22Rv1 (cell line): ENCODE measurements at regions not wholly inside any gene's neighbourhood (a gene's known extent, or its start where the extent isn't known, plus 50 kb on each side); places are given as distances from the start of the nearest gene placed in this dataset.

Source experiments
- H3K27ac ChIP-seq: fragments of 450-650 bp; 2 replicates; pipeline ENCODE4 v1.5.1; 2017
- ZFX ChIP-seq: fragments of 450-650 bp; IDR thresholded peaks from 2 replicates; pipeline ENCODE4 v1.6.1; 2017; ENCODE audit warnings: antibody characterized with exemption, borderline replicate concordance
- TF ChIP-seq, protein P1 (sequence below): fragments of 450-650 bp; IDR thresholded peaks from 2 replicates; pipeline ENCODE4 v1.5.1; 2017; ENCODE audit warnings: mild to moderate bottlenecking

- TF ChIP-seq, protein P1, sequence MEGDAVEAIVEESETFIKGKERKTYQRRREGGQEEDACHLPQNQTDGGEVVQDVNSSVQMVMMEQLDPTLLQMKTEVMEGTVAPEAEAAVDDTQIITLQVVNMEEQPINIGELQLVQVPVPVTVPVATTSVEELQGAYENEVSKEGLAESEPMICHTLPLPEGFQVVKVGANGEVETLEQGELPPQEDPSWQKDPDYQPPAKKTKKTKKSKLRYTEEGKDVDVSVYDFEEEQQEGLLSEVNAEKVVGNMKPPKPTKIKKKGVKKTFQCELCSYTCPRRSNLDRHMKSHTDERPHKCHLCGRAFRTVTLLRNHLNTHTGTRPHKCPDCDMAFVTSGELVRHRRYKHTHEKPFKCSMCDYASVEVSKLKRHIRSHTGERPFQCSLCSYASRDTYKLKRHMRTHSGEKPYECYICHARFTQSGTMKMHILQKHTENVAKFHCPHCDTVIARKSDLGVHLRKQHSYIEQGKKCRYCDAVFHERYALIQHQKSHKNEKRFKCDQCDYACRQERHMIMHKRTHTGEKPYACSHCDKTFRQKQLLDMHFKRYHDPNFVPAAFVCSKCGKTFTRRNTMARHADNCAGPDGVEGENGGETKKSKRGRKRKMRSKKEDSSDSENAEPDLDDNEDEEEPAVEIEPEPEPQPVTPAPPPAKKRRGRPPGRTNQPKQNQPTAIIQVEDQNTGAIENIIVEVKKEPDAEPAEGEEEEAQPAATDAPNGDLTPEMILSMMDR, result no peak
- TF ChIP-seq ZFX, result no peak
- no peak overlapping the region for H3K27ac ChIP-seq
Observed at GRCh38 chr16:22665048-22665797, 148.7 kb upstream of the HS3ST2 start.

DNA sequence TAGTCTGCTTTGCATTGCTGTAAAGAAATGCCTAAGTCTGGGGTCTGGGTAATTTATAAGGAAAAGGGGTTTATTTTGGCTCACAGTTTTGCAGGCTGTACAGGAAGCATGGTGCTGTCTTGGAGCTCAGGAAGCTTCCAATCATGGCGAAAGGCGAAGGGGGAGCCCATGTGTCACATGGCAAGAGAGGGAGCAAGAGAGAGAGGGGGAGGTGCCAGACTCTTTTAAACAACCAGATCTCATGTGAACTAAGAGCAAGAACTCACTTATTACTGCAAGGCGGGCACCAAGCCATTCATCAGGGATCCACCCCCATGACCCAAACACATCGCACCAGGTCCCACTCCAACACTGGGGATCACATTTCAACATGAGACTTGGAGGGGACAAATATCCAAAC is 148.2 kb upstream of the HS3ST2 start:
- no peak for TF ChIP-seq ZFX
- TF ChIP-seq, protein P1, result no peak

DNA sequence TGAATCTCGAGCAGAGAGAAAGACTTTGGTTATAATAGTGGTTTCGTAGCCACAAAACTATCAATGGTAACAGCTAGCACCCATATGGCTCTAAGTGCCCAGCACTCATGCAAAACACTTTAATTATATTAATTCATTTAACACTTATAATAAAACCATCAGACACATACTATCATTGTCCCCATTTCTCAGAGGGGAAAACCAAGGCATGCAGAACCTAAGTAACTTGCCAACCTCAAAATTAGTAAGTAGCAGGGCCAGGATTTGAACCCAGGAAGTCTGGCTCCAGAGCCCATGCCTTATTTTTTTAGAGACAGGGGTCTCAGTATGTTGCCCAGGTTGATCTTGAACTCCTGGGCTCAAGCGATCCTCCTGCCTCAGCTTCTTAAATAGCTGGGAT is 145.6 kb upstream of the HS3ST2 start:
- TF ChIP-seq, protein P1, result no peak
- TF ChIP-seq ZFX, result no peak
- H3K27ac ChIP-seq, result no peak overlapping the region

More for the DNA sequence above, 148.2 kb upstream of the HS3ST2 start:
- H3K27ac ChIP-seq, result no peak overlapping the region

DNA sequence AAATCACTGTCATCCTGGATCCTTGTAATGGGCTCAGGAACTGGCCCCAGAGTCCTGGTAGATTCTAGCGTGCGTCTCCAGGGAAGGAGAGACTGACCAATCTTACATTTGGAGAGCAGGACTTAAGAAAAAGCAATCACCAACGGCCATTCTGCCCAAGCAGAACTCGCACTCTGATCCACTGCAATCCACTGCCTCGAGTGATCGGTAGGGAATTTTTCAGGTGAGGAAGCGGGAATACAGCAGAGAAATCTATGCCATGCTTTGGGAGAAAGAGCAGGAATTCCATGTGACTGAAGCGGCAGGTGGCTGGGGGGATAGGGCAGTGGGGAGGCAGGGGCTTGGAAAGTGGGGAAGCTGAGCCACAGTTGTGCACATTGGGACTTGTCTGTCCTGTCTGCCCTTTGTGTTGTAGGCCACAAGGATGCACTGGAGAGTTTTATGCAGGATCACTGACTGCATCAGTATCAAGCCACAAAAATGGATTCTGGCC is 143.9 kb upstream of the HS3ST2 start:
- TF ChIP-seq, protein P1, result no peak

DNA sequence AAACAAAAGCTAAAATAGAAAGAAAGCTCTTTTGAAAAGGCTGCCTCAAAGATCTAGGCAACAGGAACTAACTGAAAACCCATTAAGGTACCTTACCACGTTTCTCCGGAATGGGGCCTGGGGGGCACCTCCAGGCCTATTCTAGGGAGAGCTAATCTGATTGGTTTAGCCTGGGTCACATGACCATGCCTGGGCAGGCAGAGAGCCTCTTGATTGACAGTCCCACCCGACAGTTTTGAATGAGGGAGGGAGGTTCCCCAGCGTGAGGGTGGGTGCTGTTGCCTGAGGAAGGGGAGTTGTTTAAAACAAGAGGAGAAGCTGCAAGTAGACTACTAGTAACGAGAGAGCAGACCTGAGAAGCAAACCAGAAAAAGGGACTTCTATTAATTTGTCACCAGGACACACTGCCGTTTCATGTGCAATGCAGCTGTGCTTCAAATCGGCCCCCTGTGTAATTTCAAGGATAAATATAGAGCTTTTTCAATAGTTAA is 143.4 kb upstream of the HS3ST2 start:
- no peak overlapping the region for H3K27ac ChIP-seq
- no peak for TF ChIP-seq ZFX

More for the DNA sequence above, 143.9 kb upstream of the HS3ST2 start:
- H3K27ac ChIP-seq, result no peak overlapping the region

DNA sequence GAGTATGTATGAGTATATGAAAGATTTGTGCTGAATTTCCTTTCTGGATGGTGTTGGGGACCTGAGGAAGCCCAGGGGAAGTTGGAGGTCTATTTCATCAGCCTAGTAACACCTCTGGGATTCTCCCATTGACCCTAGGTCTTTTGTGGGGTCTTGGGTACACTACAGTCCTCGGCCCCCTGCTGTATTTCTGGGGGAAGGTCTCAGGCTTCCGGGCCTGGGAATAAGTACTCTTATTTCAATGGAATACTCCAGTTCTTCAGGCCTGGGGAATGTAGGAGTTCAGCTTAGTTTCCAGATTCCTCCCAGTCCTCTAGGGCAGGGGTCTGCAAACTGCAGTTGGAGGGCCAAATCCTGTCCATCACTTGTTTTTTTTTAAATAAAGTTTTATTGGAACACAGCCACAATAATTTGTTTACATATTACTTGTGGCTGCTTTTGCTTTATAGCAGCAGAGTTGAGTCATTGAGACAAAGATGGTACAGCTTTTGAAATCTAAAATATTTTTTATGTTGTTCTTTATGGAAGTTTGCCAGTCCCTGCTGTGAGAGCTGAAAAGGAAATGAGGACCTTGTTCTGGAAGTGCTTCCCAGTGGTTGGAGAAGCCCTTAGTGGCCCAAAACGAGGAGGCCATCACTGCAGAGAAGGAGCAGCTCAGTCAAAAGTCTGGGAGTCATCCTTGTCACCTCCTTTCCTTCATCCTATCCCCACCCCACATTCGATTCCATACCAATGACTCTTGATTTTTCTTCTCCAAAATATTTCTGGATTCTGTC is 142.5 kb upstream of the HS3ST2 start:
- TF ChIP-seq ZFX, result no peak
- no peak overlapping the region for H3K27ac ChIP-seq

DNA sequence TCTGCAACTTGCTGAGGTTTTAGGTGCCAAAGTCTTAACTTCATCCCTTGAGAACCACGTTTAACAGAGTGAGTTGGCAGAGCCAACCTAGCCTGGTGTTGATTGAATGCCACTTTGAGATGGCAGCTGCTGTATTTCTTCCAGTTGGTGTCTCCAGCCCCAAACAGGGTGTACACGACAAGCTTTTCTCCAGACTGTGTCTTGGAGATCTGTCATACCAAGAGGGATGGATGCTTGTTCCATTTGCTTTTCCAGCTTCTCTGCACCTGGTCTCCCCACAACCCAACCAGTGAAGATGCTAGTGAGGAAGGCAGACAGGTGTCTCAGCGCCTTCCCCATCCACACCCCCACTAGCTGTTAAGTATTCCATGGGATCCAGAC is 141.1 kb upstream of the HS3ST2 start:
- H3K27ac ChIP-seq, result no peak overlapping the region
- no peak for TF ChIP-seq ZFX
- TF ChIP-seq, protein P1, result no peak

GRCh38 chr16:22673421-22673831 is 140.5 kb upstream of the HS3ST2 start:
- H3K27ac ChIP-seq, result no peak overlapping the region
- no peak for TF ChIP-seq ZFX
- TF ChIP-seq, protein P1, result no peak
